Astrocyte of the cerebellum (primary cell): ENCODE measurements at regions not wholly inside any gene's neighbourhood (a gene's known extent, or its start where the extent isn't known, plus 50 kb on each side); places are given as distances from the start of the nearest gene placed in this dataset.

Experiments
- DNase-seq: peaks from one replicate; pipeline ENCODE4 v3.0.0-alpha.2; 2011; ENCODE audit warnings: low read depth
- H3K4me3 ChIP-seq: 2 replicates; pipeline ENCODE4 v1.5.1; 2011; ENCODE audit warnings: mild to moderate bottlenecking, low read depth, low read length, moderate library complexity
- in situ Hi-C: cut with HindIII; loops from 2 replicates; pipeline ENCODE4 v1.10.0; 2017; ENCODE audit warnings: low sequenced_read_pairs
- TF ChIP-seq, protein P1 (sequence below): IDR thresholded peaks from 2 replicates; pipeline ENCODE4 v1.5.1; 2012; ENCODE audit warnings: low read length, low read depth, moderate library complexity, mild to moderate bottlenecking; ENCODE audit errors: missing control alignments

DNA sequence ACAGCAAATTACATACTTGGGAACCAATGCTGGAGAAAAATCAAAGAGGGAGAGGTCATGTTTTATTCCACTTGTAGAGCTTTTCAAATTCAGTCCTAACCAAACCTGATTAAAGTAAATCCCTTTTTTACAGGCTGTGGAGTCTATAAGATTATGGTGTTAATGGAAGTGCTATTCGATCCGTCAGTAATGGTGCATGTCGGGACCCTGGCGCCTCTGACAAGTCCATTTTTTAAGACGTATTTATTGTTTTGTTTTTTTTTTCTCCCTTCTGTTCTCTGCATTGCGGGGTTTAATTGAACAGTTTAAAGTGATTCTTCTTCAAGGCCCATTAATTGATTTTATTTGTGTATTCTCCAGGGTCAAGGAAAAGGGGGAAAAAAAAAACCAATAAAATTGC is 725.9 kb downstream of the TUSC7 start:
- DNase-seq = no peak
- in situ Hi-C loops = no loop called here
- H3K4me3 ChIP-seq = no peak overlapping the region
- TF ChIP-seq, protein P1, sequence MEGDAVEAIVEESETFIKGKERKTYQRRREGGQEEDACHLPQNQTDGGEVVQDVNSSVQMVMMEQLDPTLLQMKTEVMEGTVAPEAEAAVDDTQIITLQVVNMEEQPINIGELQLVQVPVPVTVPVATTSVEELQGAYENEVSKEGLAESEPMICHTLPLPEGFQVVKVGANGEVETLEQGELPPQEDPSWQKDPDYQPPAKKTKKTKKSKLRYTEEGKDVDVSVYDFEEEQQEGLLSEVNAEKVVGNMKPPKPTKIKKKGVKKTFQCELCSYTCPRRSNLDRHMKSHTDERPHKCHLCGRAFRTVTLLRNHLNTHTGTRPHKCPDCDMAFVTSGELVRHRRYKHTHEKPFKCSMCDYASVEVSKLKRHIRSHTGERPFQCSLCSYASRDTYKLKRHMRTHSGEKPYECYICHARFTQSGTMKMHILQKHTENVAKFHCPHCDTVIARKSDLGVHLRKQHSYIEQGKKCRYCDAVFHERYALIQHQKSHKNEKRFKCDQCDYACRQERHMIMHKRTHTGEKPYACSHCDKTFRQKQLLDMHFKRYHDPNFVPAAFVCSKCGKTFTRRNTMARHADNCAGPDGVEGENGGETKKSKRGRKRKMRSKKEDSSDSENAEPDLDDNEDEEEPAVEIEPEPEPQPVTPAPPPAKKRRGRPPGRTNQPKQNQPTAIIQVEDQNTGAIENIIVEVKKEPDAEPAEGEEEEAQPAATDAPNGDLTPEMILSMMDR = no peak

GRCh38 chr3:117439812-117440211 is 730.2 kb downstream of the TUSC7 start:
- peak; percentile 8 for DNase-seq
- no peak overlapping the region for H3K4me3 ChIP-seq
- TF ChIP-seq, protein P1 = peak; percentile 51
- in situ Hi-C loops = no loop called here

GRCh38 chr3:117441851-117442250 is 732.3 kb downstream of the TUSC7 start:
- in situ Hi-C loops = no loop called here
- no peak overlapping the region for H3K4me3 ChIP-seq
- TF ChIP-seq, protein P1 = no peak
- no peak for DNase-seq

GRCh38 chr3:117442566-117442965 is 733.0 kb downstream of the TUSC7 start:
- in situ Hi-C loops = no loop called here

GRCh38 chr3:117443014-117443413 is 733.4 kb downstream of the TUSC7 start:
- DNase-seq = no peak
- in situ Hi-C loops = no loop called here
- TF ChIP-seq, protein P1 = no peak
- no peak overlapping the region for H3K4me3 ChIP-seq

More at GRCh38 chr3:117442566-117442965, 733.0 kb downstream of the TUSC7 start:
- DNase-seq = no peak
- no peak overlapping the region for H3K4me3 ChIP-seq
- TF ChIP-seq, protein P1 = no peak

DNA sequence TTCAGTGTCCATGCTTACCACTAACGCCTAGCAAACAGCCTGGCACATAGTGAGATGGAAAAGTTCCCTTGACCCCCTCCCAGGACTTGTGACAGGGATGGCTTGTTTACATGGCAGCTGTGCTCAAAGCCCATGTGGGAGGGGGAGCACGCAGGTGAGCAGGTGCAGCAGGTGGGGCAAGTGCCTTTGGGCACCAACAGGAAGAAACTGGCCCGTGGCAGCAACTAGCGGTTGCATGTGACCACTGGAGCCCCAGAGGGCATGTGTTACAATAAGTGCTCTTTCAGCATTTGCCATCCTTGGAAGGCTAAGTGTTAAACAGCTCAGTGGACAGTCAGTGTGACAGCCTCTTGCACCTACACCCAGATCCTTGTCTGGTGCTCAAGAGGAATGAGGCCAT is 734.6 kb downstream of the TUSC7 start:
- no peak for DNase-seq
- in situ Hi-C loops = no loop called here
- H3K4me3 ChIP-seq = no peak overlapping the region
- TF ChIP-seq, protein P1 = no peak

DNA sequence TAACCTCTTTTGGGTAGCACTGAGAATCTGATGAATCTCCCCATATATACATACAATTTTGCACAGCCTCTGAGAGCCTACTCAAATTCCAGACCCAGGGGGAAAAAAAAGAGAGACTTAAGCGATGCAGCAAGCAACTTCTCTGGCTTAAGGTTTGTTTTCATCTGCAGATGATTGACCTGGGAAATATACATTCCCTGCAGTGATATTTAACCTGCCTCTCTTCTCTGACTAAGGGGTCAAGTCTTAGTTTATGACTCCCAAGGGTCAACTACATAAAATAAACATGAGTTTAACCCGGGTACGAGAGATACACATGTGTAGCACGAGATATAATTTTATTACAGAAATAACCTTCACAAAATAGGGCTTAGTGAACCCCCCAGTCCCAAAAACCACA is 737.8 kb downstream of the TUSC7 start:
- TF ChIP-seq, protein P1 = no peak
- DNase-seq = no peak
- in situ Hi-C loops = no loop called here
- H3K4me3 ChIP-seq = no peak overlapping the region
